Prostate gland (tissue), 2 donors: ENCODE measurements at regions not wholly inside any gene's neighbourhood (a gene's known extent, or its start where the extent isn't known, plus 50 kb on each side); places are given as distances from the start of the nearest gene placed in this dataset.
"Not testable (repeated sequence)": the region's sequence is repeated elsewhere in the genome, so short reads cannot be mapped to it uniquely, and the experiment has no call there.

Experiments
- DNase-seq: peaks from one replicate; pipeline ENCODE4 v3.0.0-alpha.2; 2019; ENCODE audit warnings: low spot score
- H3K27ac ChIP-seq, 2 donors: fragments of 200-600 bp; sonication (generic); 2 replicates each; pipeline ENCODE4 v1.5.1; 2017 to 2019
- H3K27me3 ChIP-seq: fragments of 200-600 bp; sonication (generic); replicated peaks from 2 replicates; pipeline ENCODE4 v1.5.1; 2019; ENCODE audit not compliant: insufficient read depth
- H3K36me3 ChIP-seq, 2 donors: fragments of 200-600 bp; sonication (generic); 1 replicate in 1 of 2; 2 replicates in 1 of 2; pipeline versions ENCODE4 v1.5.1 to v1.8.1; 2017 to 2019
- H3K4me1 ChIP-seq: fragments of 200-600 bp; sonication (generic); replicated peaks from 2 replicates; pipeline ENCODE4 v1.5.1; 2019
- H3K4me3 ChIP-seq, 2 donors: fragments of 200-600 bp; sonication (generic); 2 replicates each; pipeline ENCODE4 v1.5.1; 2017 to 2019
- H3K9me3 ChIP-seq: fragments of 200-600 bp; sonication (generic); 2 replicates; pipeline ENCODE4 v1.5.1; 2017
- POLR2A ChIP-seq: fragments of 450-650 bp; IDR thresholded peaks from one replicate; pipeline ENCODE4 v1.6.1; 2016; ENCODE audit warnings: antibody characterized with exemption, mild to moderate bottlenecking
- POLR2AphosphoS5 ChIP-seq: sonication (generic); formaldehyde crosslinking; IDR thresholded peaks from one replicate; pipeline ENCODE4 v1.6.1; 2017; ENCODE audit warnings: antibody characterized with exemption
- WGBS: methylation state at CpG from one replicate; pipeline ENCODE4 v1.1.5; 2018; 5-methylcytosine and 5-hydroxymethylcytosine counted together
- intact Hi-C: fragments of 100-400 bp; cut with DNase I; formaldehyde crosslinking; loops from one replicate; pipeline ENCODE4 v1.14.2; 2022
- TF ChIP-seq, protein P1 (sequence below), 4 experiments: fragments of 200-600 bp in 2 of 4; fragments of 450-650 bp in 2 of 4; sonication (generic) in 2 of 4; IDR thresholded peaks; 1 replicate in 3 of 4; 2 replicates in 1 of 4; pipeline ENCODE4 v1.5.1; 2016 to 2019; ENCODE audit warnings: antibody characterized with exemption in 4 of 4, mild to moderate bottlenecking in 2 of 4, moderate library complexity in 2 of 4

GRCh38 chr1:220942278-220942677 lies 63.0 kb downstream of the HLX start:
- no peaks in the 10 kb centered on the region for H3K9me3 ChIP-seq
- no peaks in the 10 kb centered on the region for H3K36me3 ChIP-seq
- H3K4me3 ChIP-seq, result no peak overlapping the region
- no peak overlapping the region for H3K27ac ChIP-seq
- DNase-seq, result no peak
- TF ChIP-seq POLR2A, result no peak
- no peak for TF ChIP-seq POLR2AphosphoS5
- TF ChIP-seq, protein P1, sequence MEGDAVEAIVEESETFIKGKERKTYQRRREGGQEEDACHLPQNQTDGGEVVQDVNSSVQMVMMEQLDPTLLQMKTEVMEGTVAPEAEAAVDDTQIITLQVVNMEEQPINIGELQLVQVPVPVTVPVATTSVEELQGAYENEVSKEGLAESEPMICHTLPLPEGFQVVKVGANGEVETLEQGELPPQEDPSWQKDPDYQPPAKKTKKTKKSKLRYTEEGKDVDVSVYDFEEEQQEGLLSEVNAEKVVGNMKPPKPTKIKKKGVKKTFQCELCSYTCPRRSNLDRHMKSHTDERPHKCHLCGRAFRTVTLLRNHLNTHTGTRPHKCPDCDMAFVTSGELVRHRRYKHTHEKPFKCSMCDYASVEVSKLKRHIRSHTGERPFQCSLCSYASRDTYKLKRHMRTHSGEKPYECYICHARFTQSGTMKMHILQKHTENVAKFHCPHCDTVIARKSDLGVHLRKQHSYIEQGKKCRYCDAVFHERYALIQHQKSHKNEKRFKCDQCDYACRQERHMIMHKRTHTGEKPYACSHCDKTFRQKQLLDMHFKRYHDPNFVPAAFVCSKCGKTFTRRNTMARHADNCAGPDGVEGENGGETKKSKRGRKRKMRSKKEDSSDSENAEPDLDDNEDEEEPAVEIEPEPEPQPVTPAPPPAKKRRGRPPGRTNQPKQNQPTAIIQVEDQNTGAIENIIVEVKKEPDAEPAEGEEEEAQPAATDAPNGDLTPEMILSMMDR (IDR thresholded peaks at IDR 0.05), result no peak
- no peaks in the 10 kb centered on the region for H3K4me1 ChIP-seq
- H3K27me3 ChIP-seq, result no peaks in the 10 kb centered on the region
- intact Hi-C loops, result no loop called here
- WGBS, result 91% methylated on average over 5 of the region's 5 CpGs

- H3K4me1 ChIP-seq, H3K9me3 ChIP-seq, intact Hi-C loops, H3K4me3 ChIP-seq, H3K36me3 ChIP-seq, H3K27ac ChIP-seq, H3K27me3 ChIP-seq, DNase-seq: not testable (repeated sequence)
- 86% methylated on average over 2 of the region's 2 CpGs for WGBS
Measured at GRCh38 chr1:220942914-220943313, 63.7 kb downstream of the HLX start.

DNA sequence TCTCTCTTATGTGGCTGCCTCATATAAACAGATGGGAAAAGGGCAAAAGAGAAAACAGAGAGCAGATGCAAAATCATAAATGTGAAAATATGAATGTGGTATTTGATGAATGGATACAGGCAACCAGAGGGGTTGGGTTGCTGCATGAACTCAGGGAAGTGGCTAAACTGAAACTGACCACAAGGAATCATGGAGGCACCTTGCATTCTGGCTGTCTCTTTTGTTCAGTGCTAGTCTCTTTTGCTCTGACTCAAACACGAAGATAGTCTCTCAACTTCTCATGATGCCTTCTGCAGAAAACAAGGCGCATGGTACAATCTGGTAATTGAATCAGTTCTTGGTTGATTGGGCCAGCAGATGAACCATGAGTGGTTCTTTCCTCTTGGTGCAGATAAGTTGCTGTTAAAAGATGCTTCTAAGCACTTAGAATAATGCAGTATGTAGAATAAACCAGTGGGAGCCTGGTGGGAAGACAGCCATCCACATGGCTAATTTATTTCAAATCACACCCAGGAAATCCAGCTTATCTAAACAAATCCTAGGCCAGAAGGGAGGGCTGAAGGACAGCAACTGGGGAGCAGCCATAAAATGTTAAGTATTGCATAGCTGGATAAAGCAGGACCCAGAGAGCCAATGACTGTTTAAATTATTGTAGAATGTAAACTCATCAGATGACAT lies 64.2 kb downstream of the HLX start:
- intact Hi-C loops, result no loop called here
- 25% methylated on average over 2 of the region's 2 CpGs for WGBS
- H3K27ac ChIP-seq, result no peak overlapping the region
- H3K27me3 ChIP-seq, result no peaks in the 10 kb centered on the region
- no peak overlapping the region for H3K4me3 ChIP-seq
- no peak for TF ChIP-seq POLR2AphosphoS5
- TF ChIP-seq, protein P1 (IDR thresholded peaks at IDR 0.05), result no peak
- no peak for DNase-seq
- no peaks in the 10 kb centered on the region for H3K4me1 ChIP-seq
- H3K36me3 ChIP-seq, result no peaks in the 10 kb centered on the region
- H3K9me3 ChIP-seq, result no peaks in the 10 kb centered on the region

GRCh38 chr1:220950576-220950975 lies 71.3 kb downstream of the HLX start:
- no peaks in the 10 kb centered on the region for H3K4me1 ChIP-seq
- no peaks in the 10 kb centered on the region for H3K27me3 ChIP-seq
- TF ChIP-seq POLR2A (no peak), POLR2AphosphoS5 (no peak)
- TF ChIP-seq, protein P1 (IDR thresholded peaks at IDR 0.05), result no peak
- H3K36me3 ChIP-seq, result no peaks in the 10 kb centered on the region
- H3K4me3 ChIP-seq, result no peak overlapping the region
- no peak overlapping the region for H3K27ac ChIP-seq
- no peak for DNase-seq
- no peaks in the 10 kb centered on the region for H3K9me3 ChIP-seq
- intact Hi-C loops, result no loop called here

DNA sequence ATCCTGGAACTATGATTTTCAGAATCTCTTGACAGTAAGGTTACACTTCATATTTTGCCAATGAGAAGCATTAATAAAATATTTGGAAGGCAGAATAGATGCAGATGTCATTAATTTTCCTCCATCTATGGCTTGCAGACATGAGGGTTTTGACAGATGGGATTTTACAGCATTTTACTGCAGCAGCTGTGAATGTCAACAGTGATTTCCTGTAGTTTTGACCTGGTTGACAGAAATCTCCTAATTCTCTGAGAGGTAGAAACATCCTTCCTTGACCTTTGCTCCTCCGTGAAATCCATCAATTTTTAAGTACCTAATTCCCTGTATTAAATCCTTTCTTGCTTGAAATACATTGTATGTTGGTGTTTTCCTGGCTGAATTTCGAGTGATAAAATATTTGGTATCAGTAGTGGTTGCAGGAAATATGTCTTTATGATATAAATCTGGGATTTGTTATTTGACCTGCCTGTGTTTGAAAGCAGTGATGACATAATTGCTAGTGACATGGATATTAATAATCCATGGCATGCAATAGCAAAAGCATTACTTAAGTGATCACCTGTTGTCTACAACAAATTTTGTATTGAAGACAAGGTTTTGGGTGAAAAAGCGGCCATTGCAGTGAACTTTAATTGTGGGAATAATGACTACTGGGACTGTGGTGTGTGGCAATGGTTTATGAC lies 73.9 kb downstream of the HLX start:
- H3K4me3 ChIP-seq, result no peak overlapping the region
- no peaks in the 10 kb centered on the region for H3K27me3 ChIP-seq
- no peak for DNase-seq
- H3K27ac ChIP-seq, result no peak overlapping the region
- H3K4me1 ChIP-seq, result no peaks in the 10 kb centered on the region
- H3K9me3 ChIP-seq, result no peaks in the 10 kb centered on the region
- WGBS, result 20% methylated on average over 3 of the region's 3 CpGs
- TF ChIP-seq, protein P1 (IDR thresholded peaks at IDR 0.05), result no peak
- TF ChIP-seq POLR2AphosphoS5, result no peak
- TF ChIP-seq POLR2A, result no peak
- intact Hi-C loops, result no loop called here
- H3K36me3 ChIP-seq, result no peaks in the 10 kb centered on the region
